Keratinocyte (primary cell): ENCODE measurements at regions not wholly inside any gene's neighbourhood (a gene's known extent, or its start where the extent isn't known, plus 50 kb on each side); places are given as distances from the start of the nearest gene placed in this dataset.

Experiments used
- DNase-seq: peaks from one replicate; pipeline ENCODE4 v3.0.0-alpha.2; 2011; ENCODE audit warnings: low read depth, missing footprints, low spot score
- FAIRE-seq: peaks from 2 replicates; lab custom pipeline; 2011; peaks lifted over from hg19 to GRCh38; lab: Jason Lieb, UNC
- H2AFZ ChIP-seq: 2 replicates; pipeline ENCODE4 v1.6.0; 2012; ENCODE audit warnings: low read length, control low read depth, inconsistent platforms; ENCODE audit not compliant: control insufficient read depth
- H3K27ac ChIP-seq: 2 replicates; pipeline ENCODE4 v1.5.1; 2011; ENCODE audit warnings: low read length; ENCODE audit not compliant: control insufficient read depth, insufficient read depth
- H3K27me3 ChIP-seq: 3 replicates; pipeline ENCODE4 v1.6.0; 2011; ENCODE audit warnings: low read length; ENCODE audit not compliant: control insufficient read depth, insufficient read depth; ENCODE audit errors: extremely low read depth
- H3K36me3 ChIP-seq, 2 experiments: 2 replicates in 1 of 2; 3 replicates in 1 of 2; pipeline ENCODE4 v1.5.1; 2011; ENCODE audit warnings: low read length in 2 of 2, mild to moderate bottlenecking in 1 of 2; ENCODE audit not compliant: control insufficient read depth in 2 of 2, insufficient read depth in 2 of 2; ENCODE audit errors: extremely low read depth in 1 of 2
- H3K4me1 ChIP-seq: 3 replicates; pipeline ENCODE4 v1.5.1; 2011; ENCODE audit warnings: low read length; ENCODE audit not compliant: control insufficient read depth, insufficient read depth; ENCODE audit errors: extremely low read depth
- H3K4me2 ChIP-seq: 3 replicates; pipeline ENCODE4 v1.6.0; 2011; ENCODE audit warnings: low read depth, low read length; ENCODE audit not compliant: control insufficient read depth, insufficient read depth; ENCODE audit errors: extremely low read depth
- H3K4me3 ChIP-seq, 3 experiments: fragments of 200-600 bp in 1 of 3; sonication (generic) in 1 of 3; 2 replicates in 2 of 3; 3 replicates in 1 of 3; pipeline ENCODE4 v1.5.1; 2011 to 2016; ENCODE audit warnings: low read length in 3 of 3, mild to moderate bottlenecking in 3 of 3, control low read depth in 2 of 3, inconsistent platforms in 1 of 3, low read depth in 1 of 3, mixed read lengths in 1 of 3, mixed run types in 1 of 3, moderate library complexity in 1 of 3; ENCODE audit not compliant: control insufficient read depth in 2 of 3, insufficient read depth in 2 of 3; ENCODE audit errors: extremely low read depth in 1 of 3
- H3K79me2 ChIP-seq: 2 replicates; pipeline ENCODE4 v1.6.0; 2012; ENCODE audit warnings: low read length; ENCODE audit not compliant: control insufficient read depth, insufficient read depth
- H3K9ac ChIP-seq: 3 replicates; pipeline ENCODE4 v1.6.0; 2011; ENCODE audit warnings: low read length; ENCODE audit not compliant: control insufficient read depth, insufficient read depth; ENCODE audit errors: extremely low read depth
- H3K9me1 ChIP-seq: 3 replicates; pipeline ENCODE4 v1.6.0; 2011; ENCODE audit warnings: low read length; ENCODE audit not compliant: control insufficient read depth, insufficient read depth; ENCODE audit errors: extremely low read depth
- H3K9me3 ChIP-seq: 2 replicates; pipeline ENCODE4 v1.5.1; 2012; ENCODE audit warnings: low read depth, low read length; ENCODE audit not compliant: control insufficient read depth
- H4K20me1 ChIP-seq: 3 replicates; pipeline ENCODE4 v1.6.0; 2011; ENCODE audit warnings: low read length; ENCODE audit not compliant: control insufficient read depth, insufficient read depth; ENCODE audit errors: extremely low read depth
- CTCF ChIP-seq, 3 experiments: IDR thresholded peaks in 1 of 3; conservative IDR thresholded peaks in 1 of 3; optimal IDR thresholded peaks in 1 of 3; 2 replicates in 2 of 3; 3 replicates in 1 of 3; pipeline versions ENCODE3 to v1.5.1; 2011; ENCODE audit warnings: low read length in 3 of 3, mild to moderate bottlenecking in 3 of 3, moderate library complexity in 2 of 3, control low read depth in 1 of 3, inconsistent platforms in 1 of 3; ENCODE audit not compliant: insufficient read depth in 2 of 3; ENCODE audit errors: extremely low read depth in 1 of 3
- EZH2 ChIP-seq: IDR thresholded peaks from one replicate; pipeline ENCODE4 v1.6.1; 2012; ENCODE audit warnings: inconsistent platforms, mild to moderate bottlenecking, low read length, moderate library complexity
- dilution Hi-C: fragments of 300-500 bp; cut with MboI; formaldehyde crosslinking; loops from one replicate; pipeline ENCODE4 v1.7.0; 2020; ENCODE audit warnings: low sequenced_read_pairs; ENCODE audit not compliant: extremely low pct_ligation_motif_present

- Histone ChIP-seq H3K9me3 (no peaks in the 10 kb centered on the region), H3K4me1 (no peaks in the 10 kb centered on the region), H3K9me1 (no peaks in the 10 kb centered on the region), H3K27ac (no peak overlapping the region), H3K9ac (no peak overlapping the region), H3K27me3 (no peaks in the 10 kb centered on the region), H3K4me2 (no peak overlapping the region), H3K36me3 (peaks cover 3 to 4% of the 10 kb centered on the region in 2 experiments), H3K79me2 (no peaks in the 10 kb centered on the region), H2AFZ (no peak overlapping the region), H4K20me1 (no peaks in the 10 kb centered on the region), H3K4me3 (no peak overlapping the region)
- dilution Hi-C loops = no loop called here
- TF ChIP-seq CTCF (optimal IDR thresholded peaks at IDR 0.05 in 1 of 3, IDR thresholded peaks at IDR 0.05 in 1 of 3, conservative IDR thresholded peaks at IDR 0.05 in 1 of 3; ENCODE audit: extremely low read depth in 1 of 3, insufficient read depth in 2 of 3, low read length in 3 of 3) (no peak), EZH2 (no peak)
- no peak for DNase-seq
- no peak for FAIRE-seq
Measured at GRCh38 chr14:71529848-71530247, 402.4 kb upstream of the RGS6 start.

GRCh38 chr14:71532344-71532743, 399.9 kb upstream of the RGS6 start:
- peaks cover 3 to 4% of the 10 kb centered on the region in 2 experiments for H3K36me3 ChIP-seq
- no peak overlapping the region for H3K9ac ChIP-seq
- FAIRE-seq = no peak
- no peak overlapping the region for H3K27ac ChIP-seq
- dilution Hi-C loops = no loop called here
- no peaks in the 10 kb centered on the region for H3K79me2 ChIP-seq
- H2AFZ ChIP-seq = no peak overlapping the region
- no peak overlapping the region for H3K4me3 ChIP-seq
- TF ChIP-seq CTCF (optimal IDR thresholded peaks at IDR 0.05 in 1 of 3, IDR thresholded peaks at IDR 0.05 in 1 of 3, conservative IDR thresholded peaks at IDR 0.05 in 1 of 3; ENCODE audit: extremely low read depth in 1 of 3, insufficient read depth in 2 of 3, low read length in 3 of 3) = no peak
- TF ChIP-seq EZH2 = no peak
- H4K20me1 ChIP-seq = no peaks in the 10 kb centered on the region
- no peaks in the 10 kb centered on the region for H3K4me1 ChIP-seq
- no peak overlapping the region for H3K4me2 ChIP-seq
- no peaks in the 10 kb centered on the region for H3K27me3 ChIP-seq
- DNase-seq = no peak
- no peaks in the 10 kb centered on the region for H3K9me1 ChIP-seq
- no peaks in the 10 kb centered on the region for H3K9me3 ChIP-seq
